ENCODE measurements at regions not wholly inside any gene's neighbourhood (a gene's known extent, or its start where the extent isn't known, plus 50 kb on each side); places are given as distances from the start of the nearest gene placed in this dataset.

DNA sequence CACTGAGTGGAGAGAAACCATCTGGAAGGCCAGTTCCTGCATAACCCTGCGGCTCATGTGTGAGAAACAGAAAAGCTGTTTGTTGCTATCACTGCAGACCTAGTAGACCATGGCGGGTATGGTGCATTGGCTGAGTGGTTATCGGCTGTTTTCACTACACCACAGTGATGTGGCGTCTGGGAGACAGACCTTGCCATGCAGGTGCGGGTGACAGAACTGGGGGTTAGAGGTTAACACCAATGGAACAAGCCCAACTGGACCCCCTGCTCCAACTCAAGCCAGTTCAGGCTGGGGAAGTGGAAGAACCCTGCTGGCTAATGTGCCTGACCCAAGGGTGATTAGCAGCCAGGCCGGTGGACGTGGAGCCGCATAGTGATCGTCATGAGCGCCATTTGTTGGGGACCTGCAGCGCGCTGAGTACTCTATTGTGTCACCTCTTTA, 91.9 kb downstream of the IRF8 start:
- peak; percentile 61 for DNase-seq (ENCODE audit: low spot score)

DNA sequence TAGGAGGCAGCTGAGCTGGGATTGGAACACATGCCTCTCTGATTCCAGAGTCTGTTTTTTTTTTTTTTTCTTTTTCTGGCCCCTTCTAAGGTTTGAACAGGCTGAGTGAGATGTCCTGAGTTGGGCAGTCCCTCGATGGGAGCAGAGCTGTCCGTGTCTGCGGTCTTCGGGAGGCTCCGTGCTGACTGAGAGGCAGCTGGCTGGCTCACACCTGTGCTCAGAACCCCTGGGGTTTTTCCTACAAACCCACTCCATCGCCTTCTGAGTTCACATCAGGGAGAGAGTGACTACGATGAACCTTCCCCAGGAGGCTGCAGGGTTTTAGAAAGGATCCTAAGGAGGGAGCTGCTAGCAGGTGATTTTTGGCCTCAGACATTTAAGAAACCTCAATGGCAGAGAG, 92.5 kb downstream of the IRF8 start:
- DNase-seq (ENCODE audit: low spot score) = no peak

DNA sequence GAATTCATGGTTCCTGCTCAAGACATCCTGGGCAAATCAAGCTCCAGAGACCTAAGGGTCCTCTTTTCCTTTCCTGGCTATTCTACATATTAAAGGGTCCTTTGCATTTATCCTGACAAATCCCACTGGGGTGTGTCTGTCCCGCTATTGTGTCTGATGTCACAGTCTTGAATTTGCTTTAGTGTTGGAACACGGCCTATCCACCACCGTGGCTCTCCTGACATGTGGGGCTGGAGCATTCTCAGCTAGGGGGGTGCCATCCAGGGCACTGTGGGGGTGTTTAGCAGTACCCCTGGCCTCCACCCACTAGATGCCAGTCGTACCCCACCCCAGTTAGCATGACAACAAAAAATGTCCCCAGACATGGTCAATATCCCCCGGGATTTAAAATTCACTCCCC, 92.9 kb downstream of the IRF8 start:
- no peak for DNase-seq (ENCODE audit: low spot score)

DNA sequence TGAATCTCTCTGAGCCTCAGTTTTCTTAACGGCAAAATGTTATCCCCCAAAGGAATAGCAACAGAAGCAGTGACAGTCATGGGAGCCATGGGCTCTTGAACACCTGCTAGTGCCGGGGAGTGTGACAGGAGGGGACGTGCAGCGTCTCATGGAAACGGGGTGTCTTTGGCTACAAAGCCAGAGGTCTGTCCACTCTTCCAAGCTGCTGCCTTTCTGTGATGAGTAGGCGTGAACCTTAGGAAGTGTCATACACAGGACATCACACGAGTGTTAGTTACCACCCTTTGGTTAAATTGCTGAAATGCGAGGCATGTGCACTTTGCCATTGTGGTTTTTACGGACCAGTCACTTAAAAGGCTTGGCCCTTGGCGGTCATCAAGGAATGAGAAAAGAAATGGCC, 93.4 kb downstream of the IRF8 start:
- DNase-seq (ENCODE audit: low spot score) = no peak

DNA sequence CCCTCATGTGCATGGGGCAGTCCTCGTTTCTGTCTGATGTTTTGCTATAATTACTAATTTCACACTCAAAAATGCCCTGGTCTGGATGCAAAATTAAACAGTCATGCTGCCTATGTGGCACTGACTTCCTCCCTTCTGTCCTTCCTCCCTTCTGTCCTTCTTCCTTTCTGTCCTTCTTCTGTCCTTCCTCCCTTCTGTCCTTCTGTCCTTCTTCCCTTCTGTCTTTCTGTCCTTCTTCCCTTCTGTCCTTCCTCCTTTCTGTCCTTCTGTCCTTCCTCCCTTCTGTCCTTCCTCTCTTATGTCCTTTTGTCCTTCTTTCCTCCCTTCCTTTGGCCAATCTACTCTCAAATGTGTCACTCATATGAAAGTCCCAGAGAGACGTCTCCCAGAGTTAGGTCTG, 93.8 kb downstream of the IRF8 start:
- no peak for DNase-seq (ENCODE audit: low spot score)

DNA sequence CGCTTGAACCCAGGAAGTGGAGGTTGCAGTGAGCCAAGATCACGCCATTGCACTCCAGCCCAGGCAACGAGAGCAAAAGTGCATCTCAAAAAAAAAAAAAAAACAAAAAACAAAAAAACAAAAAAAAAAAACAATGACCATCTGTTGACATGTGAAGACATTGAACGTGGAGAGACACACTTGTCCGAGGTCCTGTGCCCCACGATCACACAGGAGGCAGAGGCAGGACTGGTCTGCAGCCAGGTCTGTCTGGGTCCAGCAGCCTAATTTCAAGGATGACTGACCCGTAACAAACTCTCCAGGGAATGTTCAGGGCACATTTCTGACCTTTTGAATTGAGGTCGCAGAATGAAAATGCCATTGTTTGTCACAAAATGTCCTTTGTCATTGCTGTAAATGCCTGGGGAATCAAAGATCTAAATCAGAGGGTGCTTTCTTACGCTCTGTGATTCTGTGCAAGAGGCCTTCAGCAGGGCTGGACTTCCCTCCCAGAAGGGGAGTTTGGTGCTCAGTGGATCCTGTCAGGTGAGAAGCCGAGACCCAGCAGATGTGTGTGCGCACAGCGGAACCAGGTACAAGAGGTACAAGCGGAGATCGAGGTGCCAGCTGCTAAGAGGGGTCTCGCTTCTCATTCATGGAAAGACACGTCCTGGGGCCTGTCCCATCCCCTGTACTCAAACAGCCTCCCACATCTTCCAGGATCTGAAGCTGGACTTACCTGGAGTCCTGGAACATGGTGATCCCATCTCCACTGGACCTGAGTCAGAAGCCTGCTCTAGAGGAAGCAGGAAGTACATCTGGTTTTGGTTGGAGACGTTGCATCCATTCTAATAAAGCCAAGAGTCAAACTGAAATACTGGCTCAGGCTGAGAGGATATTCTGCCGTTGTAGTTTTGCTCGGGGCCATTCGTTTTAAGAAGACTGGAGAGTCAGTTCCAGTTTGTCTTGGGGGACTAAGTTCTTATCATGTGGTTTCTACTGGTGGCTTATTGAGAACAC, 95.8 kb downstream of the IRF8 start:
- no peak for DNase-seq (ENCODE audit: low spot score)

DNA sequence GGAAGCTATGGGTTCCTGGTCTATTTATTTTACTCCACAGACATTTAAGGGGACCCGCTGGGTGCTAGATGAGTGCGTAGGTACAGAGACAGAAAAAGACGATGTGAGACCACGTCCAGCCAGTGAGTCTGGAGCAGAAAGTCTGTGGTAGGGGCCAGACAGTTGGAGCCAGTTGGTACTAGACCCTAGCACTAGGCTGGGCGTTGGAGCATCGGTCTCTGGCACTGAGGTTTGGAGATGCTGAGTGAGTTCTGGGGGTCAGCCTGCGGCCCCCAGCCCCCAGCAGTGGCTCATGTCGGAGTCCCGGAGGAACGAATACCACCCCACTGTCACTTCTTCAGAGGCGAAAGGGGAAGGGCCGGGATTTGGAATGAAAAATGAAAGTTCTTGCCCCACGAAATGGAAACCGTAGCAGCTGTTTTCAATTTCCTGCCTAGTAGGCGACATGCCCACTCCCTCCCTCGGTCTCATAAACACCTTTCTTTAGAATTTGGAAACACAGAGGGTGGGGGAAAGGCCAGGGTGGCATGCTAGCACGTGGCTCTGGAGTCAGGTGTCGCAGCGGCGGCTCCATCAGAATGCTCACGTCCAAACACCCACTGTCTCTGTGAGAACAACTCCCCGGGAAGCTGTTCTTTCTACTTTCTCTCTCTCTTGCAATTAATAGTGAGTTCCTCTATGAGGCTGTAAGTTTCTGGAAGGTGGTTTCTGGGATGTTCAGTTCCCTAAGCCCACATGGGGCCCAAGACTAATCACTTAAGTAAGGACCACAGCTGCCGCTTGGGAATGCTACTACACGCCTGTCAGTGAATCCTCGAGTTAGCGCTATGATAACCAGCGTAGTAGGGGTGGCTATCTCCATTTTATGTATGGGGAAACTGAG, 96.8 kb downstream of the IRF8 start:
- no peak for DNase-seq (ENCODE audit: low spot score)

DNA sequence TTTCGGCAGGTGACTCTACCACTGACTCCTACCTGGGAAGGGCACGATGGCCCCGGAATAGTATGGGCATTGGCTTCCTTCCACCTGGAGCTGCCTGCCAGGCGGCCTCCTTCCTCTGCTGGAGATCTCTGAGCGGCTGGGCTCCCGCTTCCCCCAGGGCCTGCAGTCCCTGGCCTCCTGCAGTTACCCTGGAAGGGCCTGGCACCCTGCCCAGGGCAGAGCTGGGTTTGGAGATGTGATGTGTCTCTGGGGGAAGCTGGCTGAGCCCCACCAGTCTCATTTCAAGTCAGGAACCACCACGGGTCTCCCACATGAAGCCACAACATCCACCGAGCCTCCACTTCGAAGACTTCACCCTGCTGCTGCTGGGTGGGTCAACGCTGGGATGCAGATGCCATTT, 97.9 kb downstream of the IRF8 start:
- no peak for DNase-seq (ENCODE audit: low spot score)

DNA sequence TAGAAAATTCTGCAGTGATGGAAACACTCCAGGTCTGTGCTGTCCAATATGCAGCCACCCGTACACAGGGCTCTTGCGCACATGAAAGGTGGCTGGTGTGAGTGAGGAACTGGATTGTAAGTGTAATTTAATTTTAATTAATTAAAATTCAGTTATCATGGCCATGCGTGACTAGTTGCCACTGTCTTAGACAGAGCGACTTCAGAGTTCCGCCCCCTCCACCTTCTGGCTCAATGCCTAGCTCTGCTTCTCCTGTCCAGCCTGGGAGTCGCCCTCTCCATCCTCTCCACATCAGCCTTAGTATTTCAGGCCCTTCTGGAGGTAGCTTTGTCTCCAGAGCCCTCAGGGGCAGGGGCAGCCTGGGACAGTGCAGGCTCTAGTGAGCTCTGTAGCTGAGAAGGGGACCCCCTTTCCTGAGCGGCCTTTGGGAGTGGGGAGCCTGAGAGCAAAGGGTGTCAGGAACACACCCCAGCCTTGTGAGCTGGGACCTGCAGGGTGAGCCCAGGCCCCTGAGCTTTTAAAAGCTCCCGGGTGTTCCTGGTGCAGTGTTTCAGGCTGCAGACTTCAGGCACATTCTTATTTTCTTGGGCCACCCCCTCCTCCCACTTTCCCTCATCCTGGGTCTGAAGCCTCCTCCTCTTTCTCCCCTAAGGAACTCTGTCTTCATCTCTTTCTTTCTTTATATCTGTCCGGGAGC, 99.4 kb downstream of the IRF8 start:
- DNase-seq (ENCODE audit: low spot score) = no peak

DNA sequence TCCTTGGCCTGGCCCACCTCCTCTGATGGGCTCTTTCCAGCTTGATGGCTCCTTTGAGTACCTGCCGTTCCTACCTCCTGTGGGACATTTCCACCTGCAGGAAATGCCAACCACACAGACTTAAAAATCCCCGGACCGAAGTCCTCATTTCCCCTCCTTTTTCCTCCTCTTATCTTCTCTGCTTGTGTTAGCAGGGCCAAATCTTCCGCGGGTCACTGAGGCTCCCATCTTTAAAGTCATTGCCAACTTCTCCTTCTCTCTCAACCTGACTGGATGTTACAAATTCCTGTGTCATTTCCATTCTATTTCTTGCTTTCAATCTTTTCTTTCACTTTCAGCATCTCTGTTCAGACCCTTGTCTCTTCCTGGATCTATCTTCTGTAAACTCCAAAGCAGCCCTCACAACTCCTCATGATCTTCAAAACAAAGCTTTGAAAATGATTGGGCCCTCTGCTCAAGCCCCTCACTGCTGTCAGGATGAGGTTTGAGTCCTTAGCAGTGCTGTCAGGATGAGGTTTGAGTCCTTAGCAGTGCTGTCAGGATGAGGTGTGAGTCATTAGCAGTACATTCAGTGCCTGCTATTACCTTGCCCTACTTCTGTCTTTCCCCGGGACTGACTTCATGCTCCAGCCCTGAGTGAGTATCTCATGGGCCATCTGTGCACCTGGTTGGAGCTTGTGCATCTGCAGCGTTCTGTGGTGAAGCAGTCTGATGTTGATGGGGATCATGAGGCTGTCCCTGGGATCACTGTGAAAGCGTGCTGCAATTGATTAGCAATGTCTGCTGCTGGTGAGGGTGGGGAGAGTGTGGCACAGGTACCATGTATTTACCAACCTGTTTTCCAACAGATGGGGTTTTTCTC, 100.1 kb downstream of the IRF8 start:
- no peak for DNase-seq (ENCODE audit: low spot score)

DNA sequence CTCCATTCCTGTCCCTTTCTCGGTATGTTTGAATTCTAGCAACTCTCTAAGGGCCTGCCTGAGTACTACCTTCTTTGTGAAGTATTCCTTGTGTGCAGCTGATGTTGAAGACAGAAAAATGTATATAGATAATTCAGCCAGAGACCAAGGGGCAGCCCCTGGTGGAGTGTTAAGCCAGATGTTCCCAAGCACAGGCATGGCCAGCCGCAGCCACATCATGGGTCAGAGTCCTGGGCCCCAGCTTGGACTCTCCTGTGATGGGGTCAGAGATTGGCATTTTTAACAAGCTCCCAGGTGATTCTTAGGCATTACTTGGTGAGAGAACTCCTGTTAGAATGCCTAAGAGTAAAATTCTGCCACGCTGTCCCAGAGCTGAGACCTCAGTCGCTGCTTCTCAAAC, 100.8 kb downstream of the IRF8 start:
- DNase-seq (ENCODE audit: low spot score) = no peak

DNA sequence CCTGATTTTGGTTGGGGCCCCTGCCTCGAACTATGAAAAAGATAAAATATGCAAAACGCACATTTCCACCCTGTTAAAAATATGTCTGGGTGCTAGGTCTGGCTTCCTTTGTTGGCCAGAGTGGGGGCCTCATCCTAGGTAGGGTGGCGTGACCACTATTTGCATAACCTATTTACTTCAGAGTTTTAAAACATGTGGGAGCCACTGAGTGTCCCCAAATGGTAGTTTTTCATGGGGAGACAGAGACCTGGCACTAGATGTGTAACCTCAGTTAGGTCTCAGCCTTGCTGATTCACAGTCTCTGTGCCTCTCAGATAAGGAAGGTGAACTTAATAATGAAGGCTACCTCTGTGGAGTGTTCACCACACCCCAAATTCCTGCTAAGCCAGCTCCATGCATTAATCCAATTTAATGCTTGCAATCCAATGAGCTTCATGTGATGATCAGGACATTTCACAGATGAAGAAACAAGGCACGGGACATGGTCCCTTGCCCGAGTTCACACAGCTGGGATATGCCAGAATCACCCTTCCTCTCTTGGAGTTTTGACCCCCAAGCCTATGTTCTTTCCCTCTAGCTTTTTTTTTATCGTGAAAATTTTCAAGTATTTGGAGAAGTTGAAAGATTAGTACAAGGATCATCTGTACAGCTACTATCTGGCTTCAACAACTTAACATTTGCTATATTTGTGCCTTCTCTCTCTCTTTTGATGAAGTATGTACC, 103.4 kb downstream of the IRF8 start:
- no peak for DNase-seq (ENCODE audit: low spot score)

DNA sequence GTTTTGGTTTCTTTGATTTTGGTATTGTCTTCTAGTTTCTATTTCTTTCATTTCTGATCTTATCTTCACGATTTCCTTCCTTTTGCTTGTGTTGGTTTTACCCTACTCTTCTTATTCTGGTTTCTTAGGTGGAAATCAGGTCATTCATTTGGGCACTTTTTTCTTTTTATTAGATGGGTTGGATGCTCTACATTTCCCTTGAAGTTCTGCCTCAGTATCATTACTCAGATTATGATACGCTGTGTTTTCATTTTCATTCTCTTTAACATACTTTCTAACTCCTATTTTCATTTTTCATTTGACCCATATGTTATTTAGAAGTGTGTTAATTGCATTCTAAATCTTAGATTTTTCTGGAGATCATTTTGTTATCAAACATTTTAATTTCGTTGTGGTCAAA, 108.6 kb downstream of the IRF8 start:
- DNase-seq (ENCODE audit: low spot score) = no peak

DNA sequence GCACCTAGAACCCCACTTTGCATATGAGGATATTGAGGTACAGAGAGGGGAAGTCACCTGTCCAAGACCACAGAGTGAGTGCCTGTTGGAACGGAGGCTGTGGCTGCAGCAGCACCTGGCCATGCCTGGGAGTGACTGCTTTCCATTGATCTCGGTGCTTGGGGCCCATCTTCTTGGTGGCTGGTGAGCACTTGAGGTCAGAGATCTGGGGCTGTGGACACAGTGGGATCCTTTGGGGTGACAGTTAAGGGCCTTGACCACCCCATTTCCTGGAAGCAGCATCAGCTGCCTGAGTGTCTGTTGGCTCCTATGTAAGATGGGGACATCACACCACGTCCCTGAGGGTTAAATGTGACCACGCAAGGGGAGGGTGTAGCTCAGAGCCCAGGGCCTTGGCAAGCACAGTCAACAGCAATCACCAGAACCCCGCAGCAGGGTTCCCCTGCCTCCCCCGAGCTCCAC, 111.7 kb downstream of the IRF8 start:
- no peak for DNase-seq (ENCODE audit: low spot score)

DNA sequence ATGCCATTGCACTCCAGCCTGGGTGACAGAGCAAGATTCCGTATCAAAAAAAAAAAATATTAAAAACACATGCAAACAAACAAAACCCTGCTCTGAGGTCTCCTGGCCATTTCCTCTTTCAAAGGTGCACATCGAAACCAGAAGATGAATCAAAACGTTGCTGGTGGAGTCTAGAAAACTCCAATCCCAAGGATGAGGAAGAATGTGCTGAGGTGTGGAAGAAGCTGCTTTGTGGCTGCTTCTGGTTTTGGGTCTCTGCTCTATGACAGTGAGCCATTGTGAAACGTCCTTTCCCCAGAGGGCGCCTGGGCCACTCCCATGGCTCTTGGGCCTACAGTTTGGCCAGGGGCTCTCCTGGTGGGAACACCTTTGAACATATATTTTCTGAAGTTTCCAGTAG, 112.6 kb downstream of the IRF8 start:
- DNase-seq (ENCODE audit: low spot score) = no peak

DNA sequence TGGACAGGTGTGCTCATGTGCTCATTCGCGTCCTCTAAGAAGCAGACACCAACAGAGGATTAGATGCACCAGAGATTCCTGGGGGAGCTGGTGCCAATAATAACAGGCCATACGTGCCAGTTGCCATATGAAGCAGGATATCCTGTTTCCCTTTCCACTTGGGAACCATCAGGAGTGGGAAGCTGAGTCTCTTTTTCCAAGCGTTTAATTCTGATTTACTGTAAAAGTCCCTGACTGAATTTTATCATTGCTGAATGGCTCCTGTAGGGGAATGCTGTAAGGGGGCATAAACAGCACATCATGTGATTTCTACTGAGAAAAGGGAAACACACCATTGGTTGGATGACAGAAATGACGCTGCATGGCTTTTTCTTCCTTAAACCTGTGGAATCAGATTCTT, 113.3 kb downstream of the IRF8 start:
- DNase-seq (ENCODE audit: low spot score) = no peak

DNA sequence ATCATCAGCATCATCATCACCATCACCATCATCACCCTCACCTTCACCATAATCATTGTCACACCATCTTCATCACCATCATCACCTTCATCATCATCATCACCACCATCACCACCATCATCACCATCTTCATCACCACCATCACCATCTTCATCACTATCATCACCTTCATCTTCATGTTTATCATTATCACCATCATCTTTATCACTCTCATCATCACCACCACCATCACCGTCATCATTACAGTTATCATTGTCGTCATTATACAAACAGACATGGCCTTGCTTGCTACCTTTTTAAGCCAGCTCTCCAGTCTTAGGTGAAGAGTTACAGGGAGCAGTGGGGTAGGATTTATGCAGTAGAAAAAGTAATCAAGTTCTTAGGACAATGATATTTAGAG, 114.9 kb downstream of the IRF8 start:
- no peak for DNase-seq (ENCODE audit: low spot score)

DNA sequence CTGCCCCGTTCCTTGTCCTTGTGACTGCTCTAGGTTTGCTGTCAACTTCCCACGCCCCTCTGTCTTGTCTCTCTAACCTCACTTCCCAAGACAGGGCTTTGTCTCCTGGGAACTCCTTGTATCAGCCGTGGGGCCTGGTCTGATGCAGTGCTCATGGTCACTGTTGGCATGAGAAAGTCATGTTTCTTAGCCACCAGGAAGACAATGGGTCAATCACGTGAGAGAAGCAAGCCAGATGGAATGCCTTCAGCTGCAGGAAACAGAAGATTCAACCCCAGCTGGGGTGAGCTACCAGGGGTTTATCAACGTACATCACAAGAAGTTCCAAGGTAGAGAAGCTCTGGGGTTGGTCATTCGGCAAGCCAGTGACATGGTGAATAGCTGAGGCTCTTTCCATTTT, 116.6 kb downstream of the IRF8 start:
- DNase-seq (ENCODE audit: low spot score) = no peak

DNA sequence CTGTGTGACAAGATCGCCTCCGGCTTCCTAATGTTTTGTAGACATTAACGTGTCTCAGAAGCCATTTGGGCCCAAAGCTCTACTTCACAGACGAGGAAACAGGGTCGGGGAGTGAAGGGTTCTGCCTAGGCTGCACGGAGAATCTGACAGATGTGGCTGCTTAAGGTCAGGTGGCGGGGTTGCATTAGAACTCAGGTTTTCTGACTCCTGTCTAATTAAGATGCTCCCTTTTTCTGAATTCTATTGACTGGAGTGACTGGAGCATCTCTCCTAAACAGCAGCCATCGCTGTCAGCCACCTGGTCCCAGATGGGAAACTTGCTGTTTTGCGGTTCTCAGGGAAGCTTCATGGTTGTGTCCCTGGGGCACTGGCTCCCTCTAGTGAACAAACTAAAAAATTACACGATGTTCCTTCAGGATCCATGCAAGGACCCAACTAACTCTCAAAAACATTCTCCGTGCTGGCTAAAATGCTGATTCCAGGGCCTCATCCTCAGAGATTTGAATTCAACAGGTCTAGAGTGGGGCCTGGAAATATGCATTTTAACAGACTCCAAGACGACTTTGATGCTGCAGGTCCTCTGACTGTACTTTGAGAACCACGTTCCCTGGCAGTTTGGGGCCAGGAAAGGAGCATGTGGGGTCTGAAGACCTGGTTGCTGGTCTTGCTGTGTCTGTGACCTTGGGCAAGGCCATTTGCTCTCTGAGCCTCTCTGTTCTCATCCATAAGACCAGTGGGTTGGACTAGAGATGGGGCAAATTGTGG, 117.4 kb downstream of the IRF8 start:
- DNase-seq (ENCODE audit: low spot score) = peak; percentile 74

DNA sequence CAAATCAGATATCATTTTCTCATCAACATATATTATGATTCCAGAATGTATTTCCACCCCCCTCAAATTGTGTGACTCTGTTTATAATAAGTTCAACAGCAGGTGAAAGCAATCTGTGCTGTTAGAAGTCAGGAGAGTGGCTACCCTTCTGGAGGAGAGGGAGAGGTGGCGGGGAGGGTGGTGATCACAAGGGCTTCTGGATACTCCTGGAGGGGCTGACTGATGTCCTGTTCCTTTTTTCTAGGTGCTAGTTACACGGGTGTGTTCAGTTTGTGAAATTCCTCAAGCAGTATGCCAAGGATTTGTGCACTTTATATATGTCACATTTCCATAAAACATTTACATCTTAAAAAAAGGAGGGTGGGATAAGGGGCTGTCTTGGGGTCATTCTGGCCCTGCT, 119.1 kb downstream of the IRF8 start:
- no peak for DNase-seq (ENCODE audit: low spot score)
